ENCODE measurements at regions not wholly inside any gene's neighbourhood (a gene's known extent, or its start where the extent isn't known, plus 50 kb on each side); places are given as distances from the start of the nearest gene placed in this dataset.
"Not testable (repeated sequence)": the region's sequence is repeated elsewhere in the genome, so short reads cannot be mapped to it uniquely, and the experiment has no call there.

DNA sequence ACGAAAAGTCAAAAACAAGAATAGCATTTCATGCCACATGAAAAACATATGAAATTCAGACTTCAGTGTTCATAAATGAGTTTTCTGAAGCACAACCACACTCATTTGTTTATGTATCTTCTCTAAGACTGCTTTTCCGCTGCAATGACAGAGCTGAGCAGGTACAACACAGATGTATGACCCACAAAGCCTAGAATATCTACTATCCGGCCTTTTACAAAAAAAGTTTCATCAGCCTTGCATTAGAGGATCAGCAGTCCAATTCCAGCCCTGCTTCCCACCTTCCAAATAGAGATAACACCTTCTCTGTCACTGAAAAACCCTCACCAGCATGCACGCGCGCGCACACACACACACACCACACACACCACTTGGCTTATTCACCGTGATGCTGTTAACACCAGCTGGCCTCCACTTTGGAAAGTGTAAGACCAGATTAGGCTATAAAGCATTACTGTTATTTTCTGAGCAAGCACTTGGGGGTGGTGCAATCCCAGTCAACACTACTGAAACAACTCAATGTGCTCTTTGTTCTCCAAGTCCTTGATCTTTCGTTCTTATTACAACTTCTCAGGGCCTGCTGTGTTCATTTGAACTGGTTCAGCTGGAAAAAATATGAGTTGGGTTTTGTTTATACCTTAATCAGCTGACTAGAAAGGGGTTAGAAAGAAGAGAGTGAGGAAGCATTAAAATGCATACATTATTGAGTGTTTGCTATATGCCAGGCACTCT is 90.0 kb downstream of the GLUL start:
- TF ChIP-seq, protein P1, sequence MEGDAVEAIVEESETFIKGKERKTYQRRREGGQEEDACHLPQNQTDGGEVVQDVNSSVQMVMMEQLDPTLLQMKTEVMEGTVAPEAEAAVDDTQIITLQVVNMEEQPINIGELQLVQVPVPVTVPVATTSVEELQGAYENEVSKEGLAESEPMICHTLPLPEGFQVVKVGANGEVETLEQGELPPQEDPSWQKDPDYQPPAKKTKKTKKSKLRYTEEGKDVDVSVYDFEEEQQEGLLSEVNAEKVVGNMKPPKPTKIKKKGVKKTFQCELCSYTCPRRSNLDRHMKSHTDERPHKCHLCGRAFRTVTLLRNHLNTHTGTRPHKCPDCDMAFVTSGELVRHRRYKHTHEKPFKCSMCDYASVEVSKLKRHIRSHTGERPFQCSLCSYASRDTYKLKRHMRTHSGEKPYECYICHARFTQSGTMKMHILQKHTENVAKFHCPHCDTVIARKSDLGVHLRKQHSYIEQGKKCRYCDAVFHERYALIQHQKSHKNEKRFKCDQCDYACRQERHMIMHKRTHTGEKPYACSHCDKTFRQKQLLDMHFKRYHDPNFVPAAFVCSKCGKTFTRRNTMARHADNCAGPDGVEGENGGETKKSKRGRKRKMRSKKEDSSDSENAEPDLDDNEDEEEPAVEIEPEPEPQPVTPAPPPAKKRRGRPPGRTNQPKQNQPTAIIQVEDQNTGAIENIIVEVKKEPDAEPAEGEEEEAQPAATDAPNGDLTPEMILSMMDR (conservative IDR thresholded peaks at IDR 0.05), result no peak
- no peak for TF ChIP-seq ZFX (IDR thresholded peaks at IDR 0.05)
- no peak overlapping the region for H3K27ac ChIP-seq

DNA sequence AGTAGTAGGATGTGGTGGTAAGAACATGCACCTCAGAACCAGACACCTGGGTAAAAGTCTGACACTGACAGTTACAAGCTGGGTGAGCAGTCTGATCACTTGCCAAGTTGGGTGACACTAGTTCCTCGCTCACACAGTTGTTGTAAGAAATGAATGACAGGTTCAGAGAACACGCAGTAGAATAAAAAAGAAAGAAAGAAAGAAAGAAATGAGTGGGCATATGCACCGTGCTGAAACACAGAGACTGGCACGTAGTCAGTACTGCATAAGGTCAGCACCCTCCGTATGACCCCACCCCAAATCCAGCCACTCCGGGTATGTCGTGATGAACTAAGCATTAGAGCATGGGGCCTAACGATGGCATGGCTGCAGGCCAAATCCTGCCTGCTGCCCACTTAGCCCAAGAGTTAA is 90.6 kb downstream of the GLUL start:
- TF ChIP-seq ZFX (IDR thresholded peaks at IDR 0.05), result no peak
- TF ChIP-seq, protein P1 (conservative IDR thresholded peaks at IDR 0.05), result no peak

DNA sequence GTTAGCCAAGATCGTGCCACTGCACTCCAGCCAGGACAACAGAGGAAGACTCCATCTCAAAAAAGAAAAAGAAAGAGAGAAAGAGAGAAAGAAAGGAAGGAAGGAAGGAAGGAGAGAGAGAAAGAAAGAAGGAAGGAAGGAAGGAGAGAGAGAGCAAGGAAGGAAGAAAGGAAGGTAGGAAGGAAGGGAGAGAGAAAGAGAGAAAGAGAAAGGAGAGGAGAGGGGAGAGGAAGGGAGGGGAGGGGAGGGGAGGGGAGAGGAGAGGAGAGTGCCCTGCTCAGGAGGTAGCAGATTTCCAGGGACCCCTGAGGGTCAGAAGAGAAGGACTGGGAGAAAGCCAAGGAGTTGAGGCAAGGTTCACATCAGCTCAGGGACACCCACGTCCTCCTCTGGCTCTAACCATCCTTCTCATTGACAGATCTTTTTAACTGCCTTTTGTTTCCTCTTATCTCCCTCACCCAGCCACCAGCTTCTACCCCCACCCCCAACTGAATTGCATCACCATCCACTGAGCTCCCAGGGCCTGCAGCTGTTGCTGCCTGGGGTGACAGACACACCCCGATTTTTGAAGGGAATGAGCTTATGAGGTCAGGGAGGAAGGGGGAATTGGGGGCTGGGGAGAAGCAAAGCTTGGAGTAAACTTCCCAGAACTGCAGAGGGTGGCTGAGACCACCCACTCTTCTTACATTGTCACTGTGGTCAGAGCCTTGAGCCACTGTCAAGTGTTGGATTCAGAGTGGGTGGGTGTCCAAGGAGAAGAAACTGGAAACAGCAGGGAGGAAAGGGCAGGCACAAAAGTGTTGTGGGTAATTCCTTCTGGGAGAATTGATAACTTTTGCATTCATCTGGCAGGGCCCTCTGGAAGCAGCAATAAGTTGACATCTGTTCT is 91.6 kb downstream of the GLUL start:
- no peak overlapping the region for H3K27ac ChIP-seq
- TF ChIP-seq ZFX (IDR thresholded peaks at IDR 0.05), result no peak
- TF ChIP-seq, protein P1 (conservative IDR thresholded peaks at IDR 0.05), result no peak

More for the DNA sequence above, 90.6 kb downstream of the GLUL start:
- no peak overlapping the region for H3K27ac ChIP-seq

DNA sequence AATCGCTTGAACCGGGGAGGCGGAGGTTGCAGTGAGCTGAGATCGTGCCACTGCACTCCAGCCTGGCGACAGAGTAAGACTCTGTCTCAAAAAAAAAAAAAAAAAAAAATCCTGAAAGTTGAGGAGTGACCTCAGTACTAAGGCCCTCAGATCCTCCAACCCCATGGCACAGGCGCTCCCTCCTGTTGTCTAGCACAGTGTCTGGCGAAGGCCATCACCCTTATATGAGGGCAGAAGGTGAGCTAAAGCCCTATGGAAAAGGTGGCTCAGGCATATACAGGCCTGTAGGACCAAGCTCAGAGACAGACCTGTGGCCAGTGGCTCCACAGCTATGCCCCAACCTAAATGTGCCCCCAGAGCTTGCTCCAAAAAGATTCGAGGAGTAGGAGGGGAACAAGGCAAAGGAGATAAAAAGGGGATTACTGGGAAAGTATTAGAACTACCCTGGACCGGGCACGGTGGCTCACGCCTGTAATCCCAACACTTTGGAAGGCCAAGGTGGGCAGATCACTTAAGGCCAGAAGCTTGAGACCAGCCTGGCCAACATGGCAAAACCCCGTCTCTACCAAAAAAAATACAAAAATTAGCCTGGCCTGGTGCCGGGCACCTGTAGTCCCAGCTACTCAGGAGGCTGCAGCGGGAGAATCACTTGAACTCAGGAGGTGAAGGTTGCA is 92.4 kb downstream of the GLUL start:
- not testable (repeated sequence) for H3K27ac ChIP-seq

DNA sequence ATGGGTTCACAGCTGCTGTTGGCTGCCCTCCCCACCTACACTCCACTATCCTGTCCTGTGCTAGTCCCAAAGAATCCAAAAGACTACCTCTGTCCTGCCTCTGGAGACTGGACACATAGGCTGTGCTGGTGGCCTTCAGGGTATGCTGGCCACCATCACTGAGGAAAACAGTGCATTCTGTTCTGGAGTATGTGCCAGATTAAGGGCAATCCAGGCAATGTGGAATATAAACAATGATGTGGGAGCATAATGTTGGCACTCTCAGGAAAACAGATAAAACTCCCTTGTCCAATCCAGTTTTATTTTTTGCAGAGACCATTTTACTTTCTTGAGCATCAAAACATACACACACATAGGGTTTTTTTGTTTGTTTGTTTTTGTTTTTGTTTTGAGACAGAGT is 94.3 kb downstream of the GLUL start:
- H3K27ac ChIP-seq, result no peak overlapping the region
- no peak for TF ChIP-seq ZFX (IDR thresholded peaks at IDR 0.05)
- TF ChIP-seq, protein P1 (conservative IDR thresholded peaks at IDR 0.05), result no peak

DNA sequence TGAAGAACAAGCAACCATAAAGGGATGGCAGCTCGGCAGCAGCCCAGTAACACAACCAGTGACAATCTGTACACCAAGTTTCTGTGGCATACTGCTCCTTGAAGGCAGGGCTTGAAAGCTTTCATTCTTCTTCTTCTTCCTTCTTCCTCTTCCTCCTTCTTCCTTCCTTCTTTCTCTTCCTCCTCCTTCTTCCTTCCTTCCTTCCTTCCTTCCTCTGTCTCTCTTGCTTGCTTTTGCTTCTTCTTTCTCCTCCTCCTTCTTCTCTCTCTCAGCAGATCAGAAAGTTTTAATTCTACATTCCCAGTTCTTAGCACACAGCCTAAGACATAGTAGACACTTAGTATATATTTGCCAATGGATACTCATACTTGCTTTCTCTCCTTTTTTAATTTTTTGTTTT is 95.9 kb downstream of the GLUL start:
- no peak for TF ChIP-seq ZFX (IDR thresholded peaks at IDR 0.05)
- TF ChIP-seq, protein P1 (conservative IDR thresholded peaks at IDR 0.05), result no peak
- no peak overlapping the region for H3K27ac ChIP-seq

DNA sequence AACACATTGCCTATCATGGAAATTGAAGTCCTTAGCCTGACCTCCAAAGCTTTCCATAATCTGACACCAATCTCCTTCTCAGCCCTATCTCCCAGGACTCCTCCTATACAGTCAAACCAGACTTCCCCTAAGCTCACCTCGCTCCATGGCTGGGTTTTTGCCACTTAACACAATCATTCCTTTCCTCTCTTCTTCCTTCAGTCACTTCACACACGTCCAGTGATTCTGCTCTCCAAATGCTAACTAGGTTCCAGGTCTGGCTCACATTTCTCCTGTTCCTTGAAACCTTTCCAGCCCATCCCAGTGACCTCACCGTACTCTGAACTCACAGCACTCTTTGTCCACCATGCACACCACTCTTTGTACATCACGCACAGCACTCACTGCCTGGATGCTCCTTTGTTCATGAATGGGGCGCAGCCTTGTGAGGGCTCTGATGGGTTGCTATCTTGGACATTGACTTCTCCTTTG is 98.4 kb downstream of the GLUL start:
- H3K27ac ChIP-seq, result no peak overlapping the region
- TF ChIP-seq, protein P1 (conservative IDR thresholded peaks at IDR 0.05), result no peak
- no peak for TF ChIP-seq ZFX (IDR thresholded peaks at IDR 0.05)
